ENCODE measurements at regions not wholly inside any gene's neighbourhood (a gene's known extent, or its start where the extent isn't known, plus 50 kb on each side); places are given as distances from the start of the nearest gene placed in this dataset.
"Not testable (repeated sequence)": the region's sequence is repeated elsewhere in the genome, so short reads cannot be mapped to it uniquely, and the experiment has no call there.

DNA sequence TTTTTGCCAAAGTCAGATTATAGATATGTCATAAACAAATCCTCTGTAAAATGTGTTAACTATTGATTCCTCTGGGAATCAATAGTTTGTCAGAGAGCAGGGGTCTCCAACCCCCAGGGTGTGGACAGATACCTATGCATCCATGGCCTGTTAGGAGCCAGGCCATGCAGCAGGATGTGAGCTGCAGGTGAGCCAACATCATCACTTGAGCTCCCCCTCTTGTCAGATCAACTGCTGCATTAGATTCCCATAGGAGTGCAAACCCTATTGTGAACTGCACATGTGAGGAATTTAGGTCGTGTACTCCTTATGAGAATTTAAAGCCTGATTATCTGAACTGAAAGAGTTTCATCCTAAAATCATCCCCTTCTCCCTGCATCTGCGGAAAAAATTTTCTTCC, 1365.4 kb downstream of the ARAP2 start:
- DNase-seq, result no peak

DNA sequence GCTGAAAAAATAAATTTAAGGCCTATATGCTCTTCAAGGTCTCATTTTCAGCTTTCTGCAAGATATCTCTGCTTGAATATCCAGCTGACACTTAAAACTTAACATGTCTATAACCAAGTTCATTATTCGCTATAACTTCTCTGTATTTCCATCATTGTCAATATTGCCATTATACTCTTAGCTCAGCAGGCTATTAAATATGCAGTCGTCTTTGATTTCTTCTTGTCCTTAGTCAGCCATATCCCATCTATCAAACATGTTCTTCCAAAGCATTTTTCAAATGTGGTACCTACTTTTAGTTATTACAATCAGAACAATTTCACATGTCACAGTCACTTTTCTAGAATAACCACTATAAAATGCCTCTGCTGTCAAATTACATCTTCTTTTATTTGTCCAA, 1364.1 kb downstream of the ARAP2 start:
- DNase-seq, result no peak

DNA sequence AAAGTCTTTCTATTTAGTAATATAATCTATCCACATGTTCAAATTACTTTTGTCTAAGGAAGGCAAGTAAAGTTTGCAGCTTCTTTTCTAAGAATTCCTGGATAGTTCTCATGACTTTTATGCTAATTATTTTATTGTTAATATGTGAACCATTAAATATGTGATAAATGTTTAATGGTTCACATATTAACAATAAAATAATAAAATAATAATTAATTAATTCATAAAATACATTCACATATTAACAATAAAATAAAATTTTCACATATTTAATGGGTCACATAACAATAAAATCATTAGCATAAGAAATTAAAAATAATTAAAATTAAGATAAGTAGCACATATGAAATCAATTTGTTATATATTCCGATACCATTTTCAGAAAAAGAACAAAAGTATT, 1352.4 kb downstream of the ARAP2 start:
- no peak for DNase-seq

DNA sequence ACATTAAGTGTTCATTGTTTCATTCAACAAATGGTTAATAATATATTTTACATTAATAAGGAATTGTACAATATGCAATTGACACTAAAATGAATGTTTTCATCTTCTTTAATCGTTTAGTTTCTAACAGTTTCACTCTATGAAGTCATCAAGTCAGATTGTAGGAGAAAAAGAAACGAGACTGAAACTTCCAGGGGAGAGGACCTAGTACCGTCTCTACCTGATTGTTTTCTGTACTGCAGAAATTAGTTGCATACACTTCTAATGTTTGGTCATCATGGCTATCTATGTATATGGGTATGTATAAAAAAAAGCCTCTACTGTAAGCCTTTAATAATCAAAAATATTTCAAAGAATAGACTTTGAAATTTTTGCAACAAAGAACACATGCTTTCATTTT, 1350.9 kb downstream of the ARAP2 start:
- DNase-seq, result no peak

DNA sequence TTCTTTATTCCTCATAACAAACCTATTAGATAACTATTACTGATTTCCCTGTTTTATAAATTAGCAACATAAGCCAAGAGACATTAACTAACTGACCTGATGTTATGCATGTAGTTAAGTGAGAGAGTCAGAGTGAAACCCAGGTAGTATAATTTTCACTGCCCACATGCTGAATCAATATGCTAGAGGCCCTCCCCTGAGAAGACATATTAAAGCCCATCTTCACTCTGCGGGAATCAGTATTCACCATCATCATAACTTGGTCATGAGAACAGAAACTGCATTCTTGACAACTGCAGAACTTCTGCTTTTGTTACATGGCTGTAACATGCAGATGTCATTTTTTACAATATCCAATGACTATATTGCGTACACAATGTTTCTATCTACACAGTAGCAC, 1324.3 kb downstream of the ARAP2 start:
- no peak for DNase-seq

DNA sequence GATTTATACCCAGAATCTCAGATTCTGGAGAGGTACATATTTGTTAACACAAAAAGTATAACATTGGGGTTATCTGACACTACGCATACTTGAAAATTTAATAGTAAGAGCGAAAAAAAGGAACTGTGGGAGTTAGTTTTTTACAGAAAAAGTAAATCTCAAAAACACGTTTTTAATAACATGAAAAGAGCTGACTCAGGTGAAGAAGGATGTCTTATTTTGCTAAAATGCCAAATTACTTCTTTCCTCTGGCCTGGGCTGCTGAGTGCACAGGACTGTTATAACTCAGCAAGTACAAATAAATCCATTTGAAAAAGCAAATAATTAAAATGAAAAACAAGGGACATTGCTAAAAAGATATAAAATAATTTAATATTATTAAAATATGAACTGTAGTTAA, 1322.9 kb downstream of the ARAP2 start:
- DNase-seq, result no peak

DNA sequence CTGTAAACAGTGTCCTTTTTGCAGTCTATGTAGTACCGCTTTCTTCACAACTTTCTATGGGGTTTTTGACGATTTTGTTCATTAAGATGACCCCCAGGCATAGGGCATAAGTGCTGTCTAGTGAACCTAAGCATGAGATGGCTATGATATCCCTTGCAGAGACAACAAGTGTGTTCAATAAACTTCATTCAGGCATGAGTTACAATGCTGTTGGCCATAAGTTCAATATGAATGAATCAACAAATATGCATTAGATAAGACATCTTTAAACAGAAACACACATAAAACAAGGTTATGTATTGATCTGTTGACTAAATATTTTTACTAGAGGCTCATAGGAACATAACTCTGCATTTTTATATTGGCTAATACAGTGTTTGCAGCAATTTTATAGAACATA, 1322.0 kb downstream of the ARAP2 start:
- DNase-seq, result no peak

DNA sequence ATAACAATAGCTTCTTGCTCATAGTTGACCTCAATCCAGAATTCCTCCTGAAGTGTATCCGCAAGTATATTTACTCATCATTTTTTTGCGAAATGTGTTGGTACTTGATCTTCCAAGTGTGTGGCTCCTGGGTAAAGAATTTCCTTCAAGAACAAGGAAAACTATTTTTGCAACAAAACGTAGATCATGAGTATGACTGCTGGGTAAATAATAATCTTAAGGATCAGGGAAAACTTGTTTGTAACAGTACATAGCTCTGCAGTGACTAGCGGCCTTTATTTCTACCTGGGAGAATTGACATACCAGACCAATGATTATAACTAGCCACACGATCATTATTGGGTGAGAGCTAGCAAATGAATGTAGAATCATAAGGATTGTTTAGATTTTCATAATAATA, 1311.7 kb downstream of the ARAP2 start:
- DNase-seq, result no peak

DNA sequence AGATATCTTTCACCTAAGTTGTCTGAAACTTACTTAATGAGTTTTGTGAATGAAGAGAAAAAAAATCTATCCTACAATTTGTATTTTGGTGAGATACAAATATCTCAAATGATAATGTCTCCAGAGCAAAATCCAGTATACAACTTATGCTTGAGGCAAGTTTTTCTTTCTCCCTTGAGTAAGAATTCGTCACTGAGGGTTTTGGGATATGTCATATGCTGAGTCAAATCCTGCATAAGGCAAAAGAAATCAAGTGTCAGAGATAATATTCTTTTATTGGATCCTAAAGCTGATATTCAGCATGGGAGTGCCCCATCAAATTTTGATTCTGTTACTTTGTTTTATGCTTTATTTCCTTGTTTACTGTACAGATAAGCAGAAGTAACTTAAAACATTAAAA, 1308.6 kb downstream of the ARAP2 start:
- no peak for DNase-seq

DNA sequence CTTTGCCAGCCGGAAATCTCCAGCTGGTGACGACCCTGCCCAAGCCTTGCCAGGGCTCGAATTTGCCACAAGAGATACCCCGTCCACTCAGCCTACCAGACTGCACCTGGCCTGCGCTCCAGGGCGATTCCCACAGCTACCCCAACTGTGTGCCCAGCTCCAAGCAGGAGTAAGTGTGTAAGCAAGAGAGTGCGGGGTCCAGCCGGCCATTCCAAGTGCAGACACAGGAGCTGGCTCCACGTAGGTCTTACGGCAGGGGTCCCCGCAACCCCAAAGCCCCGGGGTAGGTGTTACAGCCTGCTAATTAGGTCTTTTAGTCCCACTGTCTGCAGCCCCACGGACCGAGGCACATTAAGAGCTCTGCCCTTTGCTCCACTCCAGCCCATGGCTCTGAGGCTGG, 1305.2 kb downstream of the ARAP2 start:
- no peak for DNase-seq

DNA sequence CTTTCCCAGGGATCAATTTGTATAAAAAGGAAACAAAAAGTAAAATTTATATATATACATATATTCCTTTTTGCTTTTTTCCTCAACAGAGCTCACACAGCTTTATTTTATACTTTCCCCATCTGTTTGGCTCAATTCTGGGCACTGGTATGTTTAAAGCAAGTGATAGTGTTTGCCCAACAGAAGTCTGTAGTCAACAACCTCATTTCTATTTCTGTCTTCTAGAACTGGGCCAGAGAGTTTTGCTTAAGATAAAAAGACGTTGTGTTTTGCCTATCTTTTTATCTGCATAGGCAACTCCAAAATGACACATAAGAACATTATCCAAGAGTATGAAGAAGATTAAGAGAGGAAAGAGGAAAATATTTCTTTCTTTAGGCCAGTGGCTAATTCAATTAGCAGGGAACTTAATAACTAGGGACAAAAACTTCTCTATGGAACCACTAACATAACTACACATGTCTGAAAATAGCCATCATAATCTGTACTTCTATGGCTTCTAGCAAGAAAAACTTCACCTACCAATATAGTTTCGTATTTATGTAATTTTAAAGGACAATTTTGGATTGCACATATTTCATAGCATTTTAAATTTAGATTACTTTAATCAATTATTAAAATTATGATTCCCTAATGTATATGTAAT, 1300.5 kb downstream of the ARAP2 start:
- DNase-seq, result no peak

DNA sequence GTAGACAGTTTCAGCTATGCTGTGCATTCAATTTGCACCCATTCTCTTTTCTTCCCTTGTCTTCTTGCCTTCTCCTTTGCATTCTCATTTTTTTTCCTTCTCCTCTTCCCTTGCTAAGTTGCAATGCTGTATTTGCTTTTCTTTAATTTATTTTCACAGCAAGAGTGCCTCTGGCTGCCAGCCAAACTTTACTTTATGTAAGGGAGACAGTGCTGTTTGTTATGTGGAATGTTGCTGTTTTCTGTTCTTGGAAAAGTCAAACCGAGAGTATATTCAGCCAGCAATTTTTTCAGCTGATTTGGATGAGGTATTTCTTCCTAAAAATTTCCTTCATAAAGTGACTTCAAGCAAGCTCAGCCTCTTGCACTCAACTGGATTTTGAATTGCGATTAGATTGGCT, 1293.4 kb downstream of the ARAP2 start:
- no peak for DNase-seq

DNA sequence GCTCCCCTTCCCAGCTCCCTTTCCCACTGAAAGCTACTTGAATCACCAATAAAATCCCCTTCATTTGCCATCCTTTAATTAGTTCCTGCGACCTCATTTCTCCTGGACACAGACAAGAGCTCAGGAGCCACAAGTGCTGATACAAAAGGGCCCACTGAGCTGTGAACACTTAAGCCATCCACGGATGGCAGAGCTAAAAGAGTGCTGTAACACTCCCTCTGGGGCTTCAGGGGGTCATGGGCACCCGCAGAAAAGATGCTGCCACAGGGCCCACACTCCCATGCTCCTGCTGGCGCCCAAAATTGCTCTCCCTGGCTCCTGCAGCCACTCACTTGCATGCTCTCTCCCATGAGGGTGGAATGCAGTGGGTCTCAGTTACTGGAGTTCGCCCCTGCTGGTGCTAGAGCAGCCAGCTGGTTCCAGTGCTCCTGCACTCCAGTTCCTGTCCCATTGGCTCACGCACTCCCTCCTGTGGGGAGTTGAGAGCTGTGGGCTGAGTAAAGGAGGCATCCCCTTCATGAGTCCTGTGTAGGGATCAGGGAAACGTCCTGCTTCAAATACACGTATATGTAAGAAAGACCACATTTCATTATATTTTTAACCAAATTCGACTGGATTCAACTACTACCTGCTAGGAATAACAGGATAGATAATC, 1291.0 kb downstream of the ARAP2 start:
- no peak for DNase-seq

DNA sequence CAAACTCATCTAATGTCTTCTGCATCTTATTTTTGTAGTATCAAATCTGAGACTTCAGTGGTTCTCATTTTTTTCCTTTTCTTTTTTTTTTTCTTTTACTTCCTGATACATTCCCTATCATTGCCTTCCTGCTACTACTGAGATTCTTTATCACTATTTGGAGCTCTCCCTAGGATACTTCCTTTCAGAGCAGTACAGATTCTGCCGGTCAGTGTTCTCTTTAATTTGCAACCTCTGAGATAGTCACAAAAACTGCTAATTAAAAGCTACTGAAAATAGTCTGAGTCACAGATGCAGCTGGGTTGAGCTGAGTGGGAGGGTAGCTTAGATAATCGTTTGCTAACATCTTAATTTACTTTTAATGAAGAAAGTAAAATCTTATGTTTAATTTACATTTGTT, 1279.7 kb downstream of the ARAP2 start:
- DNase-seq, result no peak

DNA sequence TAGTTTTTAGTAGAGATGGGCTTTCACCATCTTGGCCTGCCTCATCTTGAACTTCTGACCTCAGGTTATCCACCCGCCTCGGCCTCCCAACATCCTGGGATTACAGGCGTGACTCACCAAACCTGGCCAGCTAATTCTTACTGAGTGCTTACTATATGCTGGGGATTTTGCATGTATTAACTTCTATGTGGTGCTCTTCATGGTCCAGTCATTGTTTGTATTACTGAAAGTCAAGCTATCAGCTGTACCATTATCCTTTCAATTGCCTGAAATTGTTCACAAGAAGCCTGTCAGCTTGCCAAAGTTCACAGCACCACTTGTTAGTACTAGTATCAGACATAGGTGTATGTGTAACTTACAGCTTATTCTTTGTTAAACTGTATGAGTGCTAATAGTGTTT, 1272.1 kb downstream of the ARAP2 start:
- no peak for DNase-seq

DNA sequence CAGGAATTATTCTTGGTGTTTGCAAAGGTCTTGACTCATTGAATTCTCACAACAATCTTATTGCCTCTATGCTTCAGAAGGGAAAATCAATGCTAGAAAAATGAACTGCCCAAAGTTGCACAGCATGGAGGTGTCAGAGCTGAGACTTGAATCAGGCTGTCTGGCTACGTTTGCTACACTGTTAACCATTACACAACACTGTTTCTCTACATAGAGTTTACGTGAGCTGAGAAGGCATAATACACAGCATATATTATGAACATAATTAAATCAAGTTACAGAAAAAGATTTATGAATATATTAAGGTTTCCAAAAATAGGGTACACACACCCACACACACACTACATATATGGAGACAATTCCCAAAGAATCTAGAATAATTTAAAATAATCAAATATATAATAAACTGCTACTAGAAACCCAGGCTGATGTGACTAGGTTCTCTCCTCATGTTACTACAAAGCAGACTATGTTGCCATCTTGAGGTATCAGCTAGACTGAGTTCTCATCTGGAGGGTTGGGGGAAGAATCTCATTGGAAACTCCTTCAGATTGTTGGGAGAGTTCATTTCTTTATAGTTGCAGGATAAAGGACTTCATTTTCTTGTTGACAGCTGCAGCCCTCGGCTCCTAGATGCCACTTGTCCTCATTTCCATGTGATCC, 1270.5 kb downstream of the ARAP2 start:
- no peak for DNase-seq

DNA sequence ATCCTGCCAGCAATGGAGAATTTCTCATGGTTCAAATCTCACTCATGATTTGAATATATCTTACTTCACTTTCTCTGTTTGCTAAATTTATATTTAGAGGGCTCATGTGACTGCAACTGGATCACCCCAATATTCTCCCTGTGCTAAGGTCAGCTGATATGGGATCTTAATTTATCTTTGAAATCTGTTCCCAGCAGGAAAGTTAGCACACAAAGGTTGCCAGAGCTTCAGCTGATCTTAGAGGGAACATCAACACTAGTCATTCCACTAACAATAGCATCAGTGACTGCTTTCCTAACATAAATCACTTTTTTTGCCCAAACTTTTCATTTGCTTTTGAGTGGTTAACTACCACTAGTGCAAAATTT, 1270.0 kb downstream of the ARAP2 start:
- DNase-seq, result no peak

DNA sequence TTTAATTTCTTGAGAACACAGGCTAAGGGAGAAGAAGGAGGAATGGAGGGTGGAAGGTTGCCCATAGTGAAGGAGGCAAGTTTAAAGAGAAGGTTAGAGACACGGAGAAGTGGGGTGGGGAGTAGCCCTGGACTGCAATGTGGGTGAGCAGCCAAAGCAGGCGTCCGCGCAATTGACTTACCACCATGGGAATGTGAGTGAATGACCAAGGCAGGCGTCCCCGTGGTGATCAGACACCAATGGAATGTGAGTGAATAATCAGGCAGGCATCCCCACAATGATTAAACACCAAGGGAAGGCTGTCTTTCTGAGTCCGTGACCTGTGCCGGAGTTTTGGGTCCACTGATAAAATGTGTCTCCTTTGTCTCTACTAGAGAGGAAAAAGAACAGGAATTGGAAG, 1223.1 kb downstream of the ARAP2 start:
- DNase-seq, result not testable (repeated sequence)

DNA sequence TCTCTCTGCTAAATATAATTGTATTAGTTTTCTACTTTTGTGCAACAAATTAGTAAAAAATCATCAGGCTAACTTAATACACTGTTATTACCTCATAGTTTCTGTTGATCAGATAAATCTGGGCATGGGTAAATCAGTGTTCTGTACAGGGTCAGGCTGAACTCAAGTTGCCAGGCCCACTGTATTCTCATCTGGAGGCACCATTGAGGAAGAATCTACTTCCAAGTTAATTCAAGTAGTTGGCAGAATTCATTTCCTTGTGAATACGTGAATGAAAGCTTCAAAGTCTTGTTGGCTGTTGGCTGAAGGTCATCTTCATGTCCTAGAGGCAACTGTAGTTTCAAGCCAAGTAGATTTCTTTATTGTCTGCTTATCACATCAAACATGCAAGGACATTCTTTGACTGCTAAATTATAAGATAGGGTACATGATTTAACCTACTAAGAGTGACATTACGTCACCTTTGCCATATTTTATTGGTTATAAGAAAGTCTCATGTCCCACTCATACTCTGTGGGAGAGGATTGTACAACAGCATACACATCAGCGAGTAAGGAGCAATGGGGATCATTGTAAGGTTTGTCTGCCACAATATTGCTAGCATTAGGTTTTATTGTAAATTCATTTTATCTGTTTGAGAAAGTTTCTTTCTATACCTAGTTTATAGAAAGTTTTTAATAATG, 1219.0 kb downstream of the ARAP2 start:
- DNase-seq, result no peak

DNA sequence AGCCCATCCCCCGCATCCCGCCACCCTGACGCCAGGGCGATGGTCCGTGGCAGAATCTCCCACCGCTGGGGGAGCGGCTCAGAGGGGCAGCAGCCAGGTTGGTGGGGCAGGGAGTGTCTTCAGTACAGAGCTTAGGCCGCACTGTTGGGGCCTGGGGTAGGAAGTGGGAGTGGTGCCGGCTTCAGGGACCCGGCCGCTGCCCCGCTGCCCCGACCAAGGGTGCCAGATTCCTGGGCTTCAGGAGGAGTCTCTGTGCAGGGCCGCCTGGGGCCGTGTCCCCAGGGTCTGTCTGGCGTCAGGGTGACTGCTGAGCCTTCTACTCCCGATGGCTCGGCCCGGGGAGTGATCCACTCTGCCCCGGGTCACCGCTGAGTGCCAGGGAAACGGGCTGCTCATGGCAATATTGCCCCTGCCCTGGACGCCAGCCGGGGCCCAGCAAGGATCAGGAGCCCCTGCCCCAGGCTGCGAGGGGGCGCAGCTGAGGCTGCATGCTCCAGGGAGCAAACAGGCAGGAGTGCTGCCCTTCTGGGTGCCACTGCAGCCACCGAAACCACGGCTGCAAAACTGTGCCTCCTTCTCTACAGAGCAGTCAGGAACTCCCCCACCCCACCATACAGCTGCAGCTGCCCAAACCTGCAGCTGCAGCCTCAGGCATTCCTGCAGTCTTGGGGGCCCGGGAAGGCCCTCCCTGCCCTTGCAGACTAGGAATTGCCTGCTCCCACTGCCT, 1206.1 kb downstream of the ARAP2 start:
- no peak for DNase-seq

DNA sequence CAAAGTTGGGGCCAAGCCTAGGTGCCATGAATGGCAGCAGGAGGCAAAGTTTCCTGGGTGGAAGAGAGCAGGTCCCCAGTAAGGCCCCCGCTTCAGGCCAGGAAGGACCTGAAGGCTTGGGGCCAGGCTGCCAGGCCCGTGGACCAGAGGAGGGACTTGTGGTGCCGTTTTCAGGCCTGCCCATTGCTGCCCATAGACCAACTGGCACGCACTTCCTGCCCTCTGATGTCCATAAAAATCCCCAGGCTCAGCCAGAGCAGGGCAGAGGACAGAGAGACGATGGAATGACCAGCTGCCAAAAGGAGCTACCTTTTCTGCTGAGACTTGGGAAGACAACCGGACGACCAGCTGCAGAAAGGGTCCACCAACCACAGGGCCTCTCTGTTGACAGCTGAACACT, 1205.5 kb downstream of the ARAP2 start:
- no peak for DNase-seq

DNA sequence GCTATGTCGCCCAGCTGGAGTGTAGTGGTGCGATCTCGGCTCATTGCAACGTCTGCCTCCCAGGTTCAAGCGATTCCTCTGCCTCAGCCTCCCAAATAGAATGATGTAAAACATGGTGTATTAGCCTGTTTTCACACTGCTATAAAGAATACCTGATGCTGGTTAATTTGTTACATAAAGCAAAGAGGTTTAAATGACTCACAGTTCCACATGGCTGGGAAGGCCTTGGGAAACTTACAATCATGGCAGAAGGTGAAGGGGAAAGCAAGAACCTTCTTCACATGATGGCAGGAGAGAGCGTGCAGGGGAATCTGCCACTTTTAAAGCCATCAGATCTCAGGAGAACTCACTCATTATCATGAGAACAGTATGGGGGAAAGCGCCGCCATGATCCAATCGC, 1191.8 kb downstream of the ARAP2 start:
- DNase-seq, result no peak

DNA sequence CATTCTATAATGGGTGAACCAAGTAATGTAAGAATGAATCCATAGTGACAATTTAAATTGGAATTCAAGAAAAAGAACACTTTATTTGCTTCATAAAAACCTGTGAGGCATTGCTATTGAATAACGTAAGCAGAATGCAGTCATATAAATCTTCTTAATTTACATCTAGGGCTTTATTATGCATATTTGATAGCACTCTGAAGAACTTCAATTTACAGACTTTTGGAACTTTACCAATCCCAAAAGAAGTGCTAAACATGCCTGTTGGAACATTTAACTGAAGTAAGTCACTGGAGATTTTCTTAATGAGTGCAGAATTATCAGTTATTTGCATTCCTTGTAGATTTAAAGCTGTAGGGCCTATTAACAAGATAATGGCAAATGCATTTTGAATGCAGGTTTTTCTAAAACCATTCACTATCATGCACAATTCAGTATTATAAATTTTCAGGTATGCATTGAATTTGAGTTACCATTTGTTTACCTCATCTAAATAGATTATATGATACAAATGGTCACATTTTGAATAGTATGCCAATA, 1181.2 kb downstream of the ARAP2 start:
- no peak for DNase-seq
